RPMI7951 (cell line): ENCODE measurements at regions not wholly inside any gene's neighbourhood (a gene's known extent, or its start where the extent isn't known, plus 50 kb on each side); places are given as distances from the start of the nearest gene placed in this dataset.
"Not testable (repeated sequence)": the region's sequence is repeated elsewhere in the genome, so short reads cannot be mapped to it uniquely, and the experiment has no call there.

Source experiments
- DNase-seq: peaks from one replicate; pipeline ENCODE4 v3.0.0-alpha.2; 2012; ENCODE audit warnings: low read depth

DNA sequence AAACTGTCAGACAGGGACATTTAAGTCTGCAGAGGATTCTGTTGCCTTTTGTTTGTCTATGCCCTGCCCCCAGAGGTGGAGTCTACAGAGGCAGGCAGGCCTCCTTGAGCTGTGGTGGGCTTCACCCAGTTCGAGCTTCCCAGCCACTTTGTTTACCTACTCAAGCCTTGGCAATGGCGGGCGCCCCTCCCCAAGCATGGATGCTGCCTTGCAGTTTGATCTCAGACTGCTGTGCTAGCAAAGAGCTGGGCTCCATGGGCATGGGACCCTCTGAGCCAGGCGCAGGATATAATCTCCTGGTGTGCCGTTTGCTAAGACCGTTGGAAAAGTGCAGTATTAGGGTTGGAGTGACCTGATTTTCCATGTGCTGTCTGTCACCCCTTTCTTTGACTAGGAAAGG lies 734.9 kb downstream of the TENT5A start:
- not testable (repeated sequence) for DNase-seq

GRCh38 chr6:81003894-81004293 lies 748.6 kb downstream of the TENT5A start:
- no peak for DNase-seq

DNA sequence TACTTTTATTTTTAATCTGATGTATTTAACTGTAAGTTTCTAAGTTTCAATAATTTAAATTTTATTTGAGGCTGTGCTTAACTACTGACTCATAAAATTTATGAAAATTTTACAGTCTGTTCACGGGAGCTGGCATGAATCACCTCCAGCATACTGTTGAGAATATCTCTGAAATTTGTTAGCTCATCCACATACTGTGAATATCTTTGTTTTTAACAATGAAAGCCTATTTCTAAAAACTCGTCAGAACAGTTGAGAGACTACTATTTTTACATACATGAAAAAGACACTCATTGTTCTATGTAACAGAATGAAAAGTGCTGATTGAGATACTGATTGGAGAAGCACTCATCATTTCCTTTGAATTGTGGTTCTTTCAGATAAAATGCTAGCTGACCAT lies 749.3 kb downstream of the TENT5A start:
- DNase-seq: peak; percentile 17

- DNase-seq: no peak
These were observed 750.4 kb downstream of the TENT5A start for GRCh38 chr6:81002126-81002525.

- no peak for DNase-seq
These were observed 761.2 kb downstream of the TENT5A start for GRCh38 chr6:80991316-80991715.

GRCh38 chr6:80988892-80989291 lies 763.6 kb downstream of the TENT5A start:
- no peak for DNase-seq

- DNase-seq: no peak
These were observed 764.2 kb downstream of the TENT5A start for GRCh38 chr6:80988286-80988685.

DNA sequence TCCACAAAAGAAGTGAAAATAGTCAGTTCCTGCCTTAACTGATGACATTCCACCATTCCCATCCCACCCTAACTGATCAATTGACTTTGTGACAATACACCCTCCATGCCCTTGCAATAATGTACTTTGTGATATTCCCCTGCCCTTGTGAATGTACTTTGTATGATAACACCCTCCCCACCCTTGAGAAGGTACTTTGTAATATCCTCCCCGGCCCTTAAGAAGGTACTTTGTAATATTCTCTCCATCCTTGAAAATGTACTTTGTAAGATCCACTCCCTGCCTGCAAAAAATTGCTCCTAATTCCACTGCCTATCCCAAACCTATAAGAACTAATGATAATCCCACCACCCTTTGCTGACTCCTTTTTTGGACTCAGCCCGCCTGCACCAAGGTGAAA lies 771.3 kb downstream of the TENT5A start:
- DNase-seq: not testable (repeated sequence)

GRCh38 chr6:80976336-80976735 lies 776.1 kb downstream of the TENT5A start:
- DNase-seq: no peak

DNA sequence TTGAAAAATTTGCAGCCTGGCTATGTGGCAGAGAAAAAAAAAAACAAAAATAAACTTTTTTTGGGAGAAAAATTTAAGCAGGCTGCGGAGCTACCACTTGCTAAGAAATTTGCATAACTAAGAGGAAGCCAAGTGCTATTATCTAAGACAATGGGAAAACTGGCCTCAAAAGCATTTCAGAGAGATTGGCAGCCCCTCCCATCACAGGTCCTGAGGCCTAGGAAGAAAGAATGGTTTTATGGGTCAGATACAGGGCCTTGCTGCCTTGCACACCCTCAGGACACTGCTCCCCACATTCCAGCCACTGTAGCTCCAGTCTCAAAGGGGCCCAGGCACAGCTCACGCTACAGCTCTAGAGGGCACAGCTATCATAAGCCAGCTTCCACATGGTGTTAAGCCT lies 777.9 kb downstream of the TENT5A start:
- no peak for DNase-seq

- peak; percentile 1 for DNase-seq
These were observed 783.0 kb downstream of the TENT5A start for GRCh38 chr6:80969439-80969838.

- DNase-seq: no peak
These were observed 784.9 kb downstream of the TENT5A start for GRCh38 chr6:80967609-80968008.

- DNase-seq: no peak
These were observed 790.1 kb downstream of the TENT5A start for GRCh38 chr6:80962382-80962781.

GRCh38 chr6:80961166-80961565 lies 791.3 kb downstream of the TENT5A start:
- DNase-seq: no peak

DNA sequence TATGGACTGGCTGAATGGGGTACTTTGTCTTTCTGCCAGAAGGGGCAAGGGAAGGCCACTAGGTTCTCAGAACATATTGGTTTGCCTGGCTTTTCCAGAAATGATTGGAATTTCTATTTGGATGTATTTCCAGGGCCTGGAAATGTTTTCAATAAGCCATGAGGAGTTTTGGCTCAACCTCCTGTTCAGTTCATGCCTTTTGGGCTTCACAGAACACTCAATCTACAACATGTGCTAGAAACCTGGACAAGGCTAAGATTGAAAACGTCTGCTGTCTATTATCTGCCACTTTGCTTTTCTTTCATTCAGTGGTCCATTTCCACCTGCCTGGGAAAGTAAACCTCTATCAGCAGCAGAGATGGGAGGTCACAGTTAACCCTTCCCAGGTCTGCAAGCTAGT lies 793.4 kb downstream of the TENT5A start:
- no peak for DNase-seq

- DNase-seq: no peak
These were observed 795.6 kb downstream of the TENT5A start for GRCh38 chr6:80956898-80957297.

- not testable (repeated sequence) for DNase-seq
These were observed 800.0 kb downstream of the TENT5A start for GRCh38 chr6:80952479-80952878.

DNA sequence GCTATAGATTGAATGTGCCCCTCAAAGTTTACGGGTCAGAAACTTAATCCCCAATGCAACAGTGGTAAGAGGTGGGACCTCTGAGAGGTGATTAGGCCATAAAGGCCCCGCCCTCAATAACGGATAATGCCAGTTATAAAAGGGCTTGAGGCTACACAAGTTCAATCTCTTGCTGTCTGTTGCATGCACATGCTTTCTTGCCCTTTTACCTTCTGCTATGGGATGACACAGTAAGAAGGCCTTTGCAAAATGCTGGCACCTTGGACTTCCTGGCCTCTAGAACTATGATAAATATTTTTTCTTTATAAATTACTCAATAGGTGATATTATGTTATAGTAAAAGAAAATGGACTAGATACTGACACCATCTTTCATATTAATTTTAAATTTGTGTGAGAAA lies 806.1 kb downstream of the TENT5A start:
- DNase-seq: no peak

- no peak for DNase-seq
These were observed 809.6 kb downstream of the TENT5A start for GRCh38 chr6:80942911-80943310.

DNA sequence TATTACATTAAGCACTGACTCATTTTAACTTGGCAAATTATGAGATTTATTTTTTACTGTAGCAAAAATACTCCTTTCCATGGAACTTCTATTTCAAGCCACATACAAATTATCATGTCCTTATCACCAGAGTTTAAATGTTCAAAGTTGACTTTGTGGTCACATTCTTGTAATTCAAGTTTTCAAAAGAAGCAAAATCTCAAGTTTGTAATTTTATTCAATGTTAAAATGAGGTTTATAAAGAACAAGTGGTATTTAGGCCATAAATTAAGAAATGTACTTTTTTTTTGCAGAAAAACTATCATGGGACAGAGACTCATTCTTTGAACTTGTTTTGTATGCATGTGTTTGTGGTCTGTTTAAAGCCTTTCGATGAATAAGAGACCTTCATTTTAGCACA lies 811.5 kb downstream of the TENT5A start:
- no peak for DNase-seq

GRCh38 chr6:80940571-80940970 lies 811.9 kb downstream of the TENT5A start:
- no peak for DNase-seq

DNA sequence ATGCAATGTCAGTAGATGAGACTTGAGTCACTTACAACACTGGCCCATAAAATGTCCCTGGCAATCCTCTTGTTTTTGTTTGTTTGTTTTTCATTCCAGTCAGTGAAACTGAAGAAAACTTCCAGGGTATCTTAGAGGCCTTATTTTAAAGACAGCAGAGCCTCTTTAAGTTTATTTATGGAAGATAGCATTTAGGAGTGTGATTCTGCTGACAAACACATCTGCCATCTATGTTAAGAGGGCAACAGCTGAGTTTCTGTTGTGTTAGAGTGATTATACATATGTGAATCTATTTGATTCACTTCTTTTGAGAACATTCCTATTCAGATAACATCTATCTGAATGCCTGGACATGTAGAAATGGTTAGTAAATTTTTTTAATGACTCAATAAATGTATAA lies 812.6 kb downstream of the TENT5A start:
- DNase-seq: no peak

DNA sequence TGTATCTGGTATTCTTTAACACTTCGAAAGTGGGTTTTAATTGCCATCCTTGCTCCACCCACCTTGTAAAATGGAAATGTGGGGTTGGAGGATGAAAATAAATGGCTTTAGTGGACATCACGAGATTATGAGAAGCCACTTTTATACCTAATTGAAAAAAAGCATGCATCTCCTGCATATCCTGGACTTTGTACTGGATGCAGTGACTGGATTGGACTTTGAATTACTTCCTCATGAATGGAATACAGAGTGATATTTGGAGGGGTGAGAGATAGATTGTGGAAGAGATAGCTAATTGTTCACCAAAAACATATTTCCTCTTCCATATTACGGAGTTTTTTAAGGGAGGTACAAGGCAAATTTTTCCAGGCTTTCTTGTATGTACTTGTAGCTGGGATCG lies 813.0 kb downstream of the TENT5A start:
- no peak for DNase-seq

DNA sequence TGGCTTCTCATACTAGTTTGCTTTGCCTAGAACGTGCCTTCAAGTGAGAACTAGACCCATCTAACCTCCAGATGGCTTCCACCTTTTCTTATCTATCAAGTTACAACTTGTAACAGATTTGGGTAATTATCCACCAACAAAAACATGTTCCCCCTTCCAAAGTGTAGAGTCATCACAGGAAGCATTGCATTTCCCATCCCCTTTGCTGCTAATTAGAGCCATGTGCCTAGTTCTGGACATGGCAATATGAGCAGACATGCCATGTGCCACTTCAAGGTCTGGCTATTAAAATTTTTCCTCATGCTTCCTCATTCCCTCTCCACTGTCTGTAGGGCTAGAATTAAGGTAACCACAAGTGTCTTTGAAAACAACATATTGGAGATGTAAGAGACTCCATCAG lies 814.4 kb downstream of the TENT5A start:
- DNase-seq: no peak

- DNase-seq: no peak
These were observed 820.1 kb downstream of the TENT5A start for GRCh38 chr6:80932359-80932758.
